GM23338 (cell line): ENCODE measurements at regions not wholly inside any gene's neighbourhood (a gene's known extent, or its start where the extent isn't known, plus 50 kb on each side); places are given as distances from the start of the nearest gene placed in this dataset.

ENCODE experiments used
- ATAC-seq: fragments of 200-7000 bp; cut with Tn5 transposase; 3 replicates; pipeline ENCODE4 v1.9.1; 2020
- DNase-seq: peaks from one replicate; pipeline ENCODE4 v3.0.0-alpha.2; 2015; ENCODE audit warnings: low spot score
- H2AFZ ChIP-seq: fragments of 200-600 bp; sonication (generic); 2 replicates; pipeline ENCODE4 v1.8.0; 2016; ENCODE audit warnings: antibody characterized with exemption, mild to moderate bottlenecking, moderate library complexity
- H3F3A ChIP-seq: fragments of 200-600 bp; sonication (generic); replicated peaks from 2 replicates; pipeline ENCODE4 v1.8.0; 2017; ENCODE audit warnings: antibody characterized with exemption, mixed run types, low read depth
- H3K27ac ChIP-seq: fragments of 200-600 bp; sonication (generic); 2 replicates; pipeline ENCODE4 v1.6.1; 2016; ENCODE audit warnings: low read depth
- H3K27me3 ChIP-seq: fragments of 200-600 bp; sonication (generic); 2 replicates; pipeline ENCODE4 v1.8.0; 2016; ENCODE audit warnings: mild to moderate bottlenecking, mixed run types, moderate library complexity; ENCODE audit not compliant: insufficient read depth
- H3K36me3 ChIP-seq: fragments of 200-600 bp; sonication (generic); 2 replicates; pipeline ENCODE4 v1.8.0; 2016; ENCODE audit warnings: mild to moderate bottlenecking; ENCODE audit not compliant: insufficient read depth
- H3K4me1 ChIP-seq: fragments of 200-600 bp; sonication (generic); 2 replicates; pipeline ENCODE4 v1.8.0; 2016; ENCODE audit warnings: mild to moderate bottlenecking, moderate library complexity; ENCODE audit not compliant: insufficient read depth
- H3K4me2 ChIP-seq: fragments of 200-600 bp; sonication (generic); 2 replicates; pipeline ENCODE4 v1.7.1; 2017; ENCODE audit warnings: mixed run types
- H3K4me3 ChIP-seq: fragments of 200-600 bp; sonication (generic); 2 replicates; pipeline ENCODE4 v1.6.1; 2016; ENCODE audit warnings: mixed run types
- H3K79me2 ChIP-seq: fragments of 200-600 bp; sonication (generic); replicated peaks from 2 replicates; pipeline ENCODE4 v1.8.0; 2017; ENCODE audit warnings: mild to moderate bottlenecking; ENCODE audit not compliant: insufficient read depth
- H3K9me2 ChIP-seq: fragments of 200-600 bp; sonication (generic); 2 replicates; pipeline ENCODE4 v1.8.0; 2017; ENCODE audit not compliant: insufficient read depth
- H4K20me1 ChIP-seq: fragments of 200-600 bp; sonication (generic); replicated peaks from 2 replicates; pipeline ENCODE4 v1.8.0; 2017; ENCODE audit warnings: mild to moderate bottlenecking; ENCODE audit not compliant: insufficient read depth
- H3K27ac Mint-ChIP-seq: 2 replicates; pipeline ENCODE4 v1.8.0; 2020; ENCODE audit warnings: inconsistent platforms, mild to moderate bottlenecking, moderate library complexity, mixed read lengths
- H3K27me3 Mint-ChIP-seq: 3 replicates; pipeline ENCODE4 v1.8.0; 2022; ENCODE audit warnings: low read depth, mild to moderate bottlenecking, moderate library complexity, mixed read lengths, inconsistent platforms; ENCODE audit not compliant: insufficient read depth, poor library complexity
- H3K36me3 Mint-ChIP-seq: 3 replicates; pipeline ENCODE4 v1.8.0; 2021; ENCODE audit warnings: low read depth, mild to moderate bottlenecking, inconsistent platforms, moderate library complexity, mixed read lengths
- H3K4me1 Mint-ChIP-seq: 3 replicates; pipeline ENCODE4 v1.8.0; 2020; ENCODE audit warnings: mild to moderate bottlenecking, inconsistent platforms, mixed read lengths
- H3K4me3 Mint-ChIP-seq: 3 replicates; pipeline ENCODE4 v1.8.0; 2021; ENCODE audit warnings: moderate library complexity, mild to moderate bottlenecking, inconsistent platforms, mixed read lengths
- H3K9me3 Mint-ChIP-seq: 3 replicates; pipeline ENCODE4 v1.8.0; 2020; ENCODE audit warnings: moderate library complexity, mild to moderate bottlenecking, inconsistent platforms, mixed read lengths
- CREB1 ChIP-seq: fragments of 250-450 bp; sonication (Bioruptor Pico); IDR thresholded peaks from 2 replicates; pipeline ENCODE4 v1.5.0; 2020; ENCODE audit warnings: low read depth, mild to moderate bottlenecking, moderate library complexity
- CTCF ChIP-seq, 2 experiments: fragments of 200-600 bp in 1 of 2; sonication (generic) in 1 of 2; conservative IDR thresholded peaks; 2 replicates each; pipeline versions ENCODE4 v1.5.1 to v1.6.1; 2016 to 2017; ENCODE audit warnings: antibody characterized with exemption in 2 of 2, low read depth in 2 of 2, mild to moderate bottlenecking in 2 of 2, moderate library complexity in 1 of 2
- ETS1 ChIP-seq: IDR thresholded peaks from 2 replicates; pipeline ENCODE4 v1.6.1; 2016; ENCODE audit warnings: antibody characterized with exemption
- EZH2 ChIP-seq: fragments of 200-600 bp; sonication (generic); IDR thresholded peaks from one replicate; pipeline ENCODE4 v1.8.0; 2017; ENCODE audit warnings: antibody characterized with exemption, mild to moderate bottlenecking, low read depth; ENCODE audit not compliant: unreplicated experiment
- EZH2phosphoT487 ChIP-seq: fragments of 200-600 bp; sonication (generic); IDR thresholded peaks from one replicate; pipeline ENCODE4 v1.8.1; 2018; ENCODE audit warnings: antibody characterized with exemption; ENCODE audit not compliant: unreplicated experiment
- JUNB ChIP-seq: IDR thresholded peaks from one replicate; pipeline ENCODE4 v1.6.1; 2016; ENCODE audit warnings: antibody characterized with exemption; ENCODE audit not compliant: unreplicated experiment
- NANOG ChIP-seq: IDR thresholded peaks from 2 replicates; pipeline ENCODE4 v1.6.1; 2016; ENCODE audit warnings: antibody characterized with exemption, borderline replicate concordance
- POLR2AphosphoS5 ChIP-seq: IDR thresholded peaks from 2 replicates; pipeline ENCODE4 v1.6.1; 2016; ENCODE audit warnings: antibody characterized with exemption, low read depth
- REST ChIP-seq: IDR thresholded peaks from one replicate; pipeline ENCODE4 v1.6.1; 2018; ENCODE audit warnings: antibody characterized with exemption; ENCODE audit not compliant: unreplicated experiment
- STAT1 ChIP-seq: IDR thresholded peaks from one replicate; pipeline ENCODE4 v1.6.1; 2016; ENCODE audit warnings: antibody characterized with exemption; ENCODE audit not compliant: unreplicated experiment
- ZNF114 ChIP-seq: fragments of 250-450 bp; sonication (Bioruptor Pico); IDR thresholded peaks from 2 replicates; pipeline ENCODE4 v1.5.0; 2020; ENCODE audit warnings: mild to moderate bottlenecking, moderate library complexity
- ZNF331 ChIP-seq: fragments of 250-450 bp; sonication (Bioruptor Pico); IDR thresholded peaks from 2 replicates; pipeline ENCODE4 v1.5.0; 2020; ENCODE audit warnings: low read depth, mild to moderate bottlenecking, moderate library complexity

GRCh38 chr9:109868207-109868606, 88.2 kb downstream of the PALM2AKAP2 start:
- Histone ChIP-seq H2AFZ (no peak overlapping the region), H3K79me2 (no peaks in the 10 kb centered on the region), H4K20me1 (no peaks in the 10 kb centered on the region), H3K27me3 (no peaks in the 10 kb centered on the region), H3K27ac (no peak overlapping the region), H3K4me2 (no peak overlapping the region), H3F3A (no peaks in the 10 kb centered on the region), H3K36me3 (no peaks in the 10 kb centered on the region), H3K4me1 (peaks cover 9% of the 10 kb centered on the region; the same call in 1 of the 2 replicates), H3K4me3 (no peak overlapping the region), H3K9me2 (no peaks in the 10 kb centered on the region)
- Mint-ChIP-seq H3K4me1 (peaks cover 15% of the 10 kb centered on the region), H3K36me3 (no peaks in the 10 kb centered on the region), H3K27me3 (peaks cover 1% of the 10 kb centered on the region), H3K9me3 (no peaks in the 10 kb centered on the region), H3K4me3 (no peak overlapping the region), H3K27ac (no peak overlapping the region)
- peak; percentile 36 for DNase-seq
- TF ChIP-seq EZH2 (no peak), CREB1 (CRISPR knock-in tag) (no peak), NANOG (no peak), REST (no peak)
- ATAC-seq, result peak; percentile 49

GRCh38 chr9:109868722-109869121, 88.7 kb downstream of the PALM2AKAP2 start:
- no peak overlapping the region for H3K4me2 ChIP-seq
- H3K79me2 ChIP-seq, result no peaks in the 10 kb centered on the region
- H4K20me1 ChIP-seq, result no peaks in the 10 kb centered on the region
- no peaks in the 10 kb centered on the region for H3K9me2 ChIP-seq
- DNase-seq (no peak), ATAC-seq (no peak)
- Mint-ChIP-seq H3K36me3 (no peaks in the 10 kb centered on the region), H3K9me3 (no peaks in the 10 kb centered on the region), H3K4me3 (no peak overlapping the region), H3K4me1 (peaks cover 15% of the 10 kb centered on the region), H3K27ac (no peak overlapping the region), H3K27me3 (peaks cover 1% of the 10 kb centered on the region)
- no peaks in the 10 kb centered on the region for H3F3A ChIP-seq
- no peaks in the 10 kb centered on the region for H3K27me3 ChIP-seq
- H3K4me3 ChIP-seq, result no peak overlapping the region
- no peak overlapping the region for H3K27ac ChIP-seq
- peaks cover 9% of the 10 kb centered on the region; the same call in 1 of the 2 replicates for H3K4me1 ChIP-seq
- H3K36me3 ChIP-seq, result no peaks in the 10 kb centered on the region
- H2AFZ ChIP-seq, result no peak overlapping the region
- TF ChIP-seq CTCF (conservative IDR thresholded peaks at IDR 0.05; ENCODE audit: low read depth in 2 of 2) (no peak), REST (no peak), ETS1 (no peak), ZNF331 (CRISPR knock-in tag) (no peak), EZH2 (no peak), ZNF114 (CRISPR knock-in tag) (no peak), EZH2phosphoT487 (no peak), CREB1 (CRISPR knock-in tag) (no peak), STAT1 (no peak), POLR2AphosphoS5 (no peak), NANOG (no peak), JUNB (no peak)
